AG10803 (cell line): ENCODE measurements at regions not wholly inside any gene's neighbourhood (a gene's known extent, or its start where the extent isn't known, plus 50 kb on each side); places are given as distances from the start of the nearest gene placed in this dataset.

Source experiments
- DNase-seq: peaks from one replicate; pipeline ENCODE4 v3.0.0; 2010; ENCODE audit warnings: low read depth
- H3K4me3 ChIP-seq: 2 replicates; pipeline ENCODE4 v1.5.1; 2011; ENCODE audit warnings: mild to moderate bottlenecking, low read length, control low read depth
- TF ChIP-seq, protein P1 (sequence below): conservative IDR thresholded peaks from 2 replicates; pipeline ENCODE4 v1.5.1; 2011; ENCODE audit warnings: mild to moderate bottlenecking, low read length, control low read depth, inconsistent platforms

GRCh38 chr12:74885775-74886174, 323.9 kb downstream of the KCNC2 start:
- TF ChIP-seq, protein P1, sequence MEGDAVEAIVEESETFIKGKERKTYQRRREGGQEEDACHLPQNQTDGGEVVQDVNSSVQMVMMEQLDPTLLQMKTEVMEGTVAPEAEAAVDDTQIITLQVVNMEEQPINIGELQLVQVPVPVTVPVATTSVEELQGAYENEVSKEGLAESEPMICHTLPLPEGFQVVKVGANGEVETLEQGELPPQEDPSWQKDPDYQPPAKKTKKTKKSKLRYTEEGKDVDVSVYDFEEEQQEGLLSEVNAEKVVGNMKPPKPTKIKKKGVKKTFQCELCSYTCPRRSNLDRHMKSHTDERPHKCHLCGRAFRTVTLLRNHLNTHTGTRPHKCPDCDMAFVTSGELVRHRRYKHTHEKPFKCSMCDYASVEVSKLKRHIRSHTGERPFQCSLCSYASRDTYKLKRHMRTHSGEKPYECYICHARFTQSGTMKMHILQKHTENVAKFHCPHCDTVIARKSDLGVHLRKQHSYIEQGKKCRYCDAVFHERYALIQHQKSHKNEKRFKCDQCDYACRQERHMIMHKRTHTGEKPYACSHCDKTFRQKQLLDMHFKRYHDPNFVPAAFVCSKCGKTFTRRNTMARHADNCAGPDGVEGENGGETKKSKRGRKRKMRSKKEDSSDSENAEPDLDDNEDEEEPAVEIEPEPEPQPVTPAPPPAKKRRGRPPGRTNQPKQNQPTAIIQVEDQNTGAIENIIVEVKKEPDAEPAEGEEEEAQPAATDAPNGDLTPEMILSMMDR: no peak
- no peak for DNase-seq
- no peak overlapping the region for H3K4me3 ChIP-seq

GRCh38 chr12:74889073-74889472, 320.6 kb downstream of the KCNC2 start:
- TF ChIP-seq, protein P1: no peak
- DNase-seq: no peak
- no peak overlapping the region for H3K4me3 ChIP-seq

GRCh38 chr12:74889563-74890236, 319.9 kb downstream of the KCNC2 start:
- no peak overlapping the region for H3K4me3 ChIP-seq
- DNase-seq: peak; percentile 17

DNA sequence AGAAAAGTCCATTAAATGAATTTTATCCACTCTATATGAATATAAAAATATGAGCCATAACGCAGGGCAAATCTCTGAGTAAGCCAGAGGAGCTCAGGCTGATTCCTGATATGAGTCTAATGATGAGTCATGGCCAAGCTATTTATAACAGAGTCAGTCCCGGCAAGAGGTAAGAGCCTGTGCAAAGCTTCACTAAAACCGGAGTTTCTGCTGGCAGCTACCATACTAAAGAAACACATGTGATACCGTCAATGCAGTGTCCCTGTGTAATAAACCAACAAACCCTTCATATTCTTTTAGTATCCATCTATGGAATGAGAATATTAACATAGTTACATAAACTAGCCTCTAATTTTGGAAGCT, 319.4 kb downstream of the KCNC2 start:
- TF ChIP-seq, protein P1: no peak
- peak; percentile 72 for DNase-seq
- H3K4me3 ChIP-seq: no peak overlapping the region

More at GRCh38 chr12:74889563-74890236, 319.9 kb downstream of the KCNC2 start:
- TF ChIP-seq, protein P1: no peak

DNA sequence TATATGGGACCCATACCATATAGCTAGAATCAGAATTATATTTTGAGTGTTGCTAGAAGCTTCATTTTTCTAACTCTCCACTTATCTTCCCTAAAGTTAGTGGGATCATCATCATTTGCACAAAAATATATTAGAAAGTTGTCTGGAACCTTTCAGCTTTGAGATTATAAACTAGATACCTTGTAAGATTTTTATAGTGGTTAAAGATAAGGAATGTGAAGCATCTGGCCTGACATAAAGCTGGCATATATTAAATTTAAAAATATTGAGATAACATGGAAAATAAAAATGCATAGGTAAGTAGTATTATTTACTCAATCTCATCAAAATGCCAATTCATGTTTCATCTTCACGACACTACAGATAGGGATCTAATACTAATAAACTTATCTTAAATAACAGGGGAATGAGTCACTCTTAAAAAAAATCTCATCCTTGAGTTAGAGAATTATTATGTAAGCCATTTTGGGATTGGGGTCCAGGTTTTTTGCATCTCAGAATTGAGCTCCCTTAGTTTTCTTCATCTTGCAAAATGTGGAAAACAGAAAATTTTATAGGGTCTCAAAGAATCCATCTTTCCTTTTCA, 318.5 kb downstream of the KCNC2 start:
- DNase-seq: no peak
- TF ChIP-seq, protein P1: no peak
- no peak overlapping the region for H3K4me3 ChIP-seq

- TF ChIP-seq, protein P1: no peak
- no peak for DNase-seq
- no peak overlapping the region for H3K4me3 ChIP-seq
These were observed 317.5 kb downstream of the KCNC2 start for GRCh38 chr12:74892057-74892633.

DNA sequence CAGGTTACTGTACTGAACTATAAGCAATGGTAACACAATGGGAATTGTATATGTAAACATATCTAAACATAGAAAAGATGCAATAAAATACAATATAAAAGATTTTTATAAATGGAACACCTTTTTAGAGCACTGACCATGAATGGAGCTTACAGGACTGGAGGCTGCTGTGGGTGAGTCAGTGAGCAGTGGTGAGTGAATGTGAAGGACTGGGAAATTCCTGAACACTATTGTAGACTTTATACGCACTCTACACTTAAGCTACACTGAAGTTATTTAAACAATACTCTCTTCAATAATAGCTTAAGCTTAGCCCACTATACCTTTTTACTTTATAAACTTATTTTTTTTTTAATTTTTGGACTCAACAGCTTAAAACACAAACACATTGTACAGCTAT, 313.5 kb downstream of the KCNC2 start:
- TF ChIP-seq, protein P1: no peak
- DNase-seq: no peak
- H3K4me3 ChIP-seq: no peak overlapping the region
